Loucy (cell line): ENCODE measurements at regions not wholly inside any gene's neighbourhood (a gene's known extent, or its start where the extent isn't known, plus 50 kb on each side); places are given as distances from the start of the nearest gene placed in this dataset.

ENCODE experiments used
- H2AFZ ChIP-seq: fragments of 200-600 bp; sonication (generic); 2 replicates; pipeline ENCODE4 v1.6.0; 2016; ENCODE audit warnings: antibody characterized with exemption, mild to moderate bottlenecking, low read length, moderate library complexity
- H3F3A ChIP-seq: fragments of 200-600 bp; 2 replicates; pipeline ENCODE4 v1.6.0; 2016; ENCODE audit warnings: antibody characterized with exemption, low read depth, mild to moderate bottlenecking
- H3K27me3 ChIP-seq: fragments of 200-600 bp; sonication (generic); 2 replicates; pipeline ENCODE4 v1.6.1; 2014; ENCODE audit warnings: low read length, mild to moderate bottlenecking; ENCODE audit not compliant: insufficient read depth, poor library complexity, severe bottlenecking
- H3K36me3 ChIP-seq: fragments of 200-600 bp; sonication (generic); 2 replicates; pipeline ENCODE4 v1.6.1; 2016; ENCODE audit warnings: low read length; ENCODE audit not compliant: insufficient read depth
- H3K4me1 ChIP-seq: fragments of 200-600 bp; sonication (generic); 2 replicates; pipeline ENCODE4 v1.5.1; 2014; ENCODE audit warnings: low read length, mild to moderate bottlenecking; ENCODE audit not compliant: insufficient read depth, poor library complexity, severe bottlenecking
- H3K4me2 ChIP-seq: fragments of 200-600 bp; sonication (generic); 2 replicates; pipeline ENCODE4 v1.6.0; 2014; ENCODE audit warnings: antibody characterized with exemption, low read length, low read depth, mild to moderate bottlenecking; ENCODE audit not compliant: poor library complexity, severe bottlenecking
- H3K4me3 ChIP-seq: fragments of 200-600 bp; sonication (generic); 2 replicates; pipeline ENCODE4 v1.5.1; 2014; ENCODE audit warnings: low read length, mild to moderate bottlenecking, mixed read lengths; ENCODE audit not compliant: poor library complexity, severe bottlenecking
- H3K79me2 ChIP-seq: fragments of 200-600 bp; sonication (generic); 2 replicates; pipeline ENCODE4 v1.6.1; 2014; ENCODE audit warnings: low read length; ENCODE audit not compliant: insufficient read depth
- H3K9ac ChIP-seq: fragments of 200-600 bp; sonication (generic); 2 replicates; pipeline ENCODE4 v1.6.0; 2014; ENCODE audit warnings: mild to moderate bottlenecking, low read depth, low read length, moderate library complexity; ENCODE audit not compliant: poor library complexity, severe bottlenecking
- H3K9me2 ChIP-seq: fragments of 200-600 bp; sonication (generic); replicated peaks from 2 replicates; pipeline ENCODE4 v1.6.1; 2016; ENCODE audit warnings: low read depth, low read length, mixed read lengths
- H3K9me3 ChIP-seq: fragments of 200-600 bp; sonication (generic); 2 replicates; pipeline ENCODE4 v1.6.1; 2014; ENCODE audit warnings: mild to moderate bottlenecking, antibody characterized with exemption, low read length, low read depth; ENCODE audit not compliant: insufficient read depth
- H4K20me1 ChIP-seq: fragments of 200-600 bp; sonication (generic); 2 replicates; pipeline ENCODE4 v1.6.0; 2014; ENCODE audit warnings: antibody characterized with exemption, low read length, mild to moderate bottlenecking; ENCODE audit not compliant: insufficient read depth, poor library complexity, severe bottlenecking
- CTCF ChIP-seq: fragments of 200-600 bp; sonication (generic); conservative IDR thresholded peaks from 2 replicates; pipeline ENCODE4 v1.5.1; 2014; ENCODE audit warnings: mild to moderate bottlenecking, antibody characterized with exemption, low read length
- EZH2phosphoT487 ChIP-seq: fragments of 200-600 bp; IDR thresholded peaks from 2 replicates; pipeline ENCODE4 v1.6.1; 2018; ENCODE audit warnings: antibody characterized with exemption, mild to moderate bottlenecking, moderate library complexity, borderline replicate concordance

DNA sequence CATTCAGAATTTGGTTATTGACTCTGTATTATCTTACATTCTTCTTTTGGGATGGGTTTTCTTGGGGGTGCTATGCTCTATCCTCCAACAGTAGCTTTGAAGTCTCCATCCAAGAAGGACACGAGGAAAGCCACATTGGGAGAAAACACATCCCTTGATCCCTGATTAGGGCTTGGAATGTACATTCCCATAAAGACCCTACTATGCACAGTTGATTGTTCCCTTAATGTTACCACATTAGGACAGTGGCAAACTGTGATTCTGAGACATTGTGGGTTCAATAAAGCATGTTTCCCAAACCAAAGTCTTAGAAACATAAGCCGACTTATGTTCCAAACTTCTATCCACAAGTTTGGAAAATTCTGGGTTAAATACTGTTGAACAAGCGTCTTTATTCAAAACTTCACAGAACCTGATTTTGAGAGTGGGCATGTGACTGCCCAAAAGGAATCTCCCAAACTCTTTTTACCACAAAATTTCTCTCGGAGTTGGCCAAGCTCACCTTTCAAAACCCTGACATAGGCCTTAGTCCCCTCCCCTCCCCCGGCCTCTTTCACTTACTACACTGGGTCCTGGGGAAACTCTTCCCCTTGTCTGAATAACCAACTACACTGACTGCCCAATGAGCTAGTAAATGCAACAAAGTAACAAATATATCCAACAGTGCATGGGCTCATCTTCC is 177.0 kb upstream of the KAZN start:
- no peaks in the 10 kb centered on the region for H3K4me1 ChIP-seq
- H3F3A ChIP-seq, result no peaks in the 10 kb centered on the region
- no peak for TF ChIP-seq EZH2phosphoT487
- H2AFZ ChIP-seq, result no peak overlapping the region
- H3K9me3 ChIP-seq, result no peaks in the 10 kb centered on the region
- H3K4me3 ChIP-seq, result no peak overlapping the region
- H3K27me3 ChIP-seq, result no peaks in the 10 kb centered on the region
- no peaks in the 10 kb centered on the region for H3K36me3 ChIP-seq
- no peak overlapping the region for H3K4me2 ChIP-seq
- no peak overlapping the region for H3K9ac ChIP-seq
- no peaks in the 10 kb centered on the region for H3K79me2 ChIP-seq
- H4K20me1 ChIP-seq, result no peaks in the 10 kb centered on the region
- H3K9me2 ChIP-seq, result no peaks in the 10 kb centered on the region

GRCh38 chr1:14421977-14422609 is 176.4 kb upstream of the KAZN start:
- Histone ChIP-seq H2AFZ (no peak overlapping the region), H3F3A (no peaks in the 10 kb centered on the region), H3K4me2 (no peak overlapping the region), H3K4me3 (no peak overlapping the region), H3K79me2 (no peaks in the 10 kb centered on the region), H3K4me1 (no peaks in the 10 kb centered on the region), H3K9ac (no peak overlapping the region), H3K36me3 (no peaks in the 10 kb centered on the region), H3K9me2 (no peaks in the 10 kb centered on the region), H3K27me3 (no peaks in the 10 kb centered on the region), H3K9me3 (no peaks in the 10 kb centered on the region), H4K20me1 (no peaks in the 10 kb centered on the region)
- no peak for TF ChIP-seq EZH2phosphoT487
- no peak for TF ChIP-seq CTCF

DNA sequence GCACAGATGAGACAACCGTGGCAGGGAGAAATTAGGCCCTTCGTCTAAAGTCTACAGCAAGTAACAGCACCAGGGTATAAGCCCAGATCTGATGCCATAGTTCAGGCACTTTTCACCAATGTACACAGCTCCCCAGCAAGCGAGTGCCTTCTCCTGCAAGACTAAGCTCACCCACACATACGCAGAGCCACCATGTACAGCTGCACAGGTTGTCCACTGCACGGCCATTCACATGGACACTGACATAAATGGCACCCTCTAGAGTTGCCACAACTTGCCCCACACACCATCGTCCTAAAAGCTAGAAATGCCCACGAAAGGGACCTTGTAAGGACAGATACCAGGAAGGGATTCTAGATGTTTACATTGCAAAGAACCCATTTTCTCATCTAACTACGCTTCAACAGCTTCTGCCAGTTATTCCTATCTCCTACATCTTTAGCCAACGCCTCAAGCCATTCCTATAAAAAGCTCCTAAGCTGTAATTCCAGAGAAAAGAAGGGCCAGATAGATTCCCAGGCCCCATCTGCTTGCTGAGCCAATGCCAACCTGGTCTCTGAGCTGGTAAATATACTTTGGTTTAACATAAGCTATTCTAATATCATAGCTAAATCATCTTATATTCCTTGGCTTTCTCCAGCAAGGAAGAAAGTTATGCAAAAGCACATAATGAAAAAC is 174.0 kb upstream of the KAZN start:
- no peak overlapping the region for H3K9ac ChIP-seq
- H3K4me2 ChIP-seq, result no peak overlapping the region
- H3K27me3 ChIP-seq, result no peaks in the 10 kb centered on the region
- no peaks in the 10 kb centered on the region for H3F3A ChIP-seq
- H4K20me1 ChIP-seq, result no peaks in the 10 kb centered on the region
- no peak overlapping the region for H2AFZ ChIP-seq
- H3K4me3 ChIP-seq, result no peak overlapping the region
- TF ChIP-seq CTCF (no peak), EZH2phosphoT487 (no peak)
- no peaks in the 10 kb centered on the region for H3K9me2 ChIP-seq
- H3K79me2 ChIP-seq, result no peaks in the 10 kb centered on the region
- no peaks in the 10 kb centered on the region for H3K9me3 ChIP-seq
- H3K4me1 ChIP-seq, result no peaks in the 10 kb centered on the region
- no peaks in the 10 kb centered on the region for H3K36me3 ChIP-seq
